Right lobe of liver (tissue), 4 donors: ENCODE measurements at regions not wholly inside any gene's neighbourhood (a gene's known extent, or its start where the extent isn't known, plus 50 kb on each side); places are given as distances from the start of the nearest gene placed in this dataset.

Experiments used
- POLR2A ChIP-seq: fragments of 450-650 bp; IDR thresholded peaks from one replicate; pipeline ENCODE4 v1.6.1; 2017; ENCODE audit warnings: antibody characterized with exemption, mild to moderate bottlenecking
- TF ChIP-seq, protein P1 (sequence below), 4 donors: fragments of 200-600 bp in 3 of 4; fragments of 450-650 bp in 1 of 4; IDR thresholded peaks; one replicate each; pipeline versions ENCODE4 v1.5.1 to v1.8.0; 2016 to 2022; ENCODE audit warnings: antibody characterized with exemption in 4 of 4, mild to moderate bottlenecking in 2 of 4
- donor health status: DM: no; HTN: no; CAD: no.
- donor health status: DM: no; HTN: no; CAD: no.
- donor health status: DM: no; HTN: yes; CAD: no.

DNA sequence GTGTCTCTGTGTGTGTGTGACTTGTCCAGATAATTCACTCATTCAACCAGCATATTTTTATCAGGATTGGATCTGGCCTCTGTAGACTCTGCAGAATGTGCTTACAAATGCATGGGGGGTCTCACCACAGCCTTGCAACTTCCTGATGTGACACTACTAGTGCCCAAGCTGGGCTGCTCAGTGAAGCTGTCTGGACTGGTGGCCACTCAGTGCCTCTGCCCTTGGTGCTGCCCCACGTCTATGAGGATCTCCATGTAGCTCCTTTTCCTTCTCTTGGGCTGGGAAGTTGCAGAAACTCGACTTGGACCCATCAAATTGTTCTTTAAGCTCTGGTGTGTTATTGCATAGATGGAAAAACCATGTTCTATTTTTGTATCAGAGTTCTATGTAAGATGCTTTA, 75.8 kb downstream of the NRN1 start:
- TF ChIP-seq, protein P1, sequence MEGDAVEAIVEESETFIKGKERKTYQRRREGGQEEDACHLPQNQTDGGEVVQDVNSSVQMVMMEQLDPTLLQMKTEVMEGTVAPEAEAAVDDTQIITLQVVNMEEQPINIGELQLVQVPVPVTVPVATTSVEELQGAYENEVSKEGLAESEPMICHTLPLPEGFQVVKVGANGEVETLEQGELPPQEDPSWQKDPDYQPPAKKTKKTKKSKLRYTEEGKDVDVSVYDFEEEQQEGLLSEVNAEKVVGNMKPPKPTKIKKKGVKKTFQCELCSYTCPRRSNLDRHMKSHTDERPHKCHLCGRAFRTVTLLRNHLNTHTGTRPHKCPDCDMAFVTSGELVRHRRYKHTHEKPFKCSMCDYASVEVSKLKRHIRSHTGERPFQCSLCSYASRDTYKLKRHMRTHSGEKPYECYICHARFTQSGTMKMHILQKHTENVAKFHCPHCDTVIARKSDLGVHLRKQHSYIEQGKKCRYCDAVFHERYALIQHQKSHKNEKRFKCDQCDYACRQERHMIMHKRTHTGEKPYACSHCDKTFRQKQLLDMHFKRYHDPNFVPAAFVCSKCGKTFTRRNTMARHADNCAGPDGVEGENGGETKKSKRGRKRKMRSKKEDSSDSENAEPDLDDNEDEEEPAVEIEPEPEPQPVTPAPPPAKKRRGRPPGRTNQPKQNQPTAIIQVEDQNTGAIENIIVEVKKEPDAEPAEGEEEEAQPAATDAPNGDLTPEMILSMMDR (IDR thresholded peaks at IDR 0.05) = no peak
- no peak for TF ChIP-seq POLR2A
